ENCODE measurements at regions not wholly inside any gene's neighbourhood (a gene's known extent, or its start where the extent isn't known, plus 50 kb on each side); places are given as distances from the start of the nearest gene placed in this dataset.

DNA sequence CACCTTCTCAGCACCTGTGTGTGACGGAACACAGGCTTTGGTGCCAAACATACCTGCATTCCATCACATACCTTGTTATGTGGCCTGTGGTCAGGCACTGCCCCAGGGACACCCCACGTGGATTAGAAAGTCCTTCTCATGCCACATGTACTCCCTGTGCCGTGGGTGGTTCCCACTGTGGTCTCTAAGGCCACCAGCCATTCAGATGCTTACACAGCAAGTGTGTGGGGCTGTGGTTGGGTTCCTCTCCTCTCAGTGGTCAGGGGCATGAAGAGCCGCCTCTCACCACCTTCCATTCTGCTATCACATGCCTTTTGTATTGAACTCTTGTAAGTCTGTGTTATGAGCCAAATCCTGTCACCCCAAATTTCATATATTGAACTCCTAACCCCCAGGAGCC lies 85.1 kb upstream of the IGFBP3 start:
- Histone ChIP-seq H3K27ac (ENCODE audit: low read depth) (no peak overlapping the region), H3F3A (replicated peaks; ENCODE audit: low read depth) (no peaks in the 10 kb centered on the region), H3K4me1 (ENCODE audit: insufficient read depth) (no peaks in the 10 kb centered on the region), H3K79me2 (replicated peaks; ENCODE audit: insufficient read depth) (no peaks in the 10 kb centered on the region), H3K4me3 (no peak overlapping the region), H3K4me2 (no peak overlapping the region), H2AFZ (no peak overlapping the region), H3K27me3 (ENCODE audit: insufficient read depth) (no peaks in the 10 kb centered on the region), H4K20me1 (replicated peaks; ENCODE audit: insufficient read depth) (no peaks in the 10 kb centered on the region), H3K36me3 (ENCODE audit: insufficient read depth) (no peaks in the 10 kb centered on the region), H3K9me2 (ENCODE audit: insufficient read depth) (peaks cover 9% of the 10 kb centered on the region; the same call in 1 of the 2 replicates)
- no peaks in the 10 kb centered on the region for H3K36me3 Mint-ChIP-seq (ENCODE audit: low read depth)
- DNase-seq (ENCODE audit: low spot score), result no peak
- no peak overlapping the region for H3K4me3 Mint-ChIP-seq
- ATAC-seq, result no peak
- H3K27me3 Mint-ChIP-seq (ENCODE audit: insufficient read depth, low read depth, poor library complexity), result peaks cover 10% of the 10 kb centered on the region
- H3K27ac Mint-ChIP-seq, result no peak overlapping the region
- 0 out of 3 replicates have a peak, but pooled peaks cover 2% of the 10 kb centered on the region for H3K9me3 Mint-ChIP-seq
- no peak for TF ChIP-seq EZH2phosphoT487 (IDR thresholded peaks at IDR 0.05; ENCODE audit: unreplicated experiment)
- TF ChIP-seq STAT1 (IDR thresholded peaks at IDR 0.05; ENCODE audit: unreplicated experiment), result no peak
- TF ChIP-seq, protein P1, sequence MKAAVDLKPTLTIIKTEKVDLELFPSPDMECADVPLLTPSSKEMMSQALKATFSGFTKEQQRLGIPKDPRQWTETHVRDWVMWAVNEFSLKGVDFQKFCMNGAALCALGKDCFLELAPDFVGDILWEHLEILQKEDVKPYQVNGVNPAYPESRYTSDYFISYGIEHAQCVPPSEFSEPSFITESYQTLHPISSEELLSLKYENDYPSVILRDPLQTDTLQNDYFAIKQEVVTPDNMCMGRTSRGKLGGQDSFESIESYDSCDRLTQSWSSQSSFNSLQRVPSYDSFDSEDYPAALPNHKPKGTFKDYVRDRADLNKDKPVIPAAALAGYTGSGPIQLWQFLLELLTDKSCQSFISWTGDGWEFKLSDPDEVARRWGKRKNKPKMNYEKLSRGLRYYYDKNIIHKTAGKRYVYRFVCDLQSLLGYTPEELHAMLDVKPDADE (IDR thresholded peaks at IDR 0.05), result no peak
- TF ChIP-seq CREB1 (CRISPR knock-in tag; IDR thresholded peaks at IDR 0.05; ENCODE audit: low read depth), result no peak
- no peak for TF ChIP-seq ZNF114 (CRISPR knock-in tag; IDR thresholded peaks at IDR 0.05)
- no peak for TF ChIP-seq POLR2AphosphoS5 (IDR thresholded peaks at IDR 0.05; ENCODE audit: low read depth)
- TF ChIP-seq, protein P2, sequence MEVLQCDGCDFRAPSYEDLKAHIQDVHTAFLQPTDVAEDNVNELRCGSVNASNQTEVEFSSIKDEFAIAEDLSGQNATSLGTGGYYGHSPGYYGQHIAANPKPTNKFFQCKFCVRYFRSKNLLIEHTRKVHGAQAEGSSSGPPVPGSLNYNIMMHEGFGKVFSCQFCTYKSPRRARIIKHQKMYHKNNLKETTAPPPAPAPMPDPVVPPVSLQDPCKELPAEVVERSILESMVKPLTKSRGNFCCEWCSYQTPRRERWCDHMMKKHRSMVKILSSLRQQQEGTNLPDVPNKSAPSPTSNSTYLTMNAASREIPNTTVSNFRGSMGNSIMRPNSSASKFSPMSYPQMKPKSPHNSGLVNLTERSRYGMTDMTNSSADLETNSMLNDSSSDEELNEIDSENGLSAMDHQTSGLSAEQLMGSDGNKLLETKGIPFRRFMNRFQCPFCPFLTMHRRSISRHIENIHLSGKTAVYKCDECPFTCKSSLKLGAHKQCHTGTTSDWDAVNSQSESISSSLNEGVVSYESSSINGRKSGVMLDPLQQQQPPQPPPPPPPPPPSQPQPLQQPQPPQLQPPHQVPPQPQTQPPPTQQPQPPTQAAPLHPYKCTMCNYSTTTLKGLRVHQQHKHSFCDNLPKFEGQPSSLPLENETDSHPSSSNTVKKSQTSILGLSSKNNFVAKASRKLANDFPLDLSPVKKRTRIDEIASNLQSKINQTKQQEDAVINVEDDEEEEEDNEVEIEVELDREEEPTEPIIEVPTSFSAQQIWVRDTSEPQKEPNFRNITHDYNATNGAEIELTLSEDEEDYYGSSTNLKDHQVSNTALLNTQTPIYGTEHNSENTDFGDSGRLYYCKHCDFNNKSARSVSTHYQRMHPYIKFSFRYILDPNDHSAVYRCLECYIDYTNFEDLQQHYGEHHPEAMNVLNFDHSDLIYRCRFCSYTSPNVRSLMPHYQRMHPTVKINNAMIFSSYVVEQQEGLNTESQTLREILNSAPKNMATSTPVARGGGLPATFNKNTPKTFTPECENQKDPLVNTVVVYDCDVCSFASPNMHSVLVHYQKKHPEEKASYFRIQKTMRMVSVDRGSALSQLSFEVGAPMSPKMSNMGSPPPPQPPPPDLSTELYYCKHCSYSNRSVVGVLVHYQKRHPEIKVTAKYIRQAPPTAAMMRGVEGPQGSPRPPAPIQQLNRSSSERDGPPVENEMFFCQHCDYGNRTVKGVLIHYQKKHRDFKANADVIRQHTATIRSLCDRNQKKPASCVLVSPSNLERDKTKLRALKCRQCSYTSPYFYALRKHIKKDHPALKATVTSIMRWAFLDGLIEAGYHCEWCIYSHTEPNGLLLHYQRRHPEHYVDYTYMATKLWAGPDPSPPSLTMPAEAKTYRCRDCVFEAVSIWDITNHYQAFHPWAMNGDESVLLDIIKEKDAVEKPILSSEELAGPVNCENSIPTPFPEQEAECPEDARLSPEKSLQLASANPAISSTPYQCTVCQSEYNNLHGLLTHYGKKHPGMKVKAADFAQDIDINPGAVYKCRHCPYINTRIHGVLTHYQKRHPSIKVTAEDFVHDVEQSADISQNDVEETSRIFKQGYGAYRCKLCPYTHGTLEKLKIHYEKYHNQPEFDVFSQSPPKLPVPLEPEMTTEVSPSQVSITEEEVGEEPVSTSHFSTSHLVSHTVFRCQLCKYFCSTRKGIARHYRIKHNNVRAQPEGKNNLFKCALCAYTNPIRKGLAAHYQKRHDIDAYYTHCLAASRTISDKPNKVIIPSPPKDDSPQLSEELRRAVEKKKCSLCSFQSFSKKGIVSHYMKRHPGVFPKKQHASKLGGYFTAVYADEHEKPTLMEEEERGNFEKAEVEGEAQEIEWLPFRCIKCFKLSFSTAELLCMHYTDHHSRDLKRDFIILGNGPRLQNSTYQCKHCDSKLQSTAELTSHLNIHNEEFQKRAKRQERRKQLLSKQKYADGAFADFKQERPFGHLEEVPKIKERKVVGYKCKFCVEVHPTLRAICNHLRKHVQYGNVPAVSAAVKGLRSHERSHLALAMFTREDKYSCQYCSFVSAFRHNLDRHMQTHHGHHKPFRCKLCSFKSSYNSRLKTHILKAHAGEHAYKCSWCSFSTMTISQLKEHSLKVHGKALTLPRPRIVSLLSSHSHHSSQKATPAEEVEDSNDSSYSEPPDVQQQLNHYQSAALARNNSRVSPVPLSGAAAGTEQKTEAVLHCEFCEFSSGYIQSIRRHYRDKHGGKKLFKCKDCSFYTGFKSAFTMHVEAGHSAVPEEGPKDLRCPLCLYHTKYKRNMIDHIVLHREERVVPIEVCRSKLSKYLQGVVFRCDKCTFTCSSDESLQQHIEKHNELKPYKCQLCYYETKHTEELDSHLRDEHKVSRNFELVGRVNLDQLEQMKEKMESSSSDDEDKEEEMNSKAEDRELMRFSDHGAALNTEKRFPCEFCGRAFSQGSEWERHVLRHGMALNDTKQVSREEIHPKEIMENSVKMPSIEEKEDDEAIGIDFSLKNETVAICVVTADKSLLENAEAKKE (CRISPR knock-in tag; IDR thresholded peaks at IDR 0.05), result no peak
- no peak for TF ChIP-seq JUNB (IDR thresholded peaks at IDR 0.05; ENCODE audit: unreplicated experiment)
- TF ChIP-seq NANOG (IDR thresholded peaks at IDR 0.05; ENCODE audit: borderline replicate concordance), result no peak
- TF ChIP-seq, protein P3, sequence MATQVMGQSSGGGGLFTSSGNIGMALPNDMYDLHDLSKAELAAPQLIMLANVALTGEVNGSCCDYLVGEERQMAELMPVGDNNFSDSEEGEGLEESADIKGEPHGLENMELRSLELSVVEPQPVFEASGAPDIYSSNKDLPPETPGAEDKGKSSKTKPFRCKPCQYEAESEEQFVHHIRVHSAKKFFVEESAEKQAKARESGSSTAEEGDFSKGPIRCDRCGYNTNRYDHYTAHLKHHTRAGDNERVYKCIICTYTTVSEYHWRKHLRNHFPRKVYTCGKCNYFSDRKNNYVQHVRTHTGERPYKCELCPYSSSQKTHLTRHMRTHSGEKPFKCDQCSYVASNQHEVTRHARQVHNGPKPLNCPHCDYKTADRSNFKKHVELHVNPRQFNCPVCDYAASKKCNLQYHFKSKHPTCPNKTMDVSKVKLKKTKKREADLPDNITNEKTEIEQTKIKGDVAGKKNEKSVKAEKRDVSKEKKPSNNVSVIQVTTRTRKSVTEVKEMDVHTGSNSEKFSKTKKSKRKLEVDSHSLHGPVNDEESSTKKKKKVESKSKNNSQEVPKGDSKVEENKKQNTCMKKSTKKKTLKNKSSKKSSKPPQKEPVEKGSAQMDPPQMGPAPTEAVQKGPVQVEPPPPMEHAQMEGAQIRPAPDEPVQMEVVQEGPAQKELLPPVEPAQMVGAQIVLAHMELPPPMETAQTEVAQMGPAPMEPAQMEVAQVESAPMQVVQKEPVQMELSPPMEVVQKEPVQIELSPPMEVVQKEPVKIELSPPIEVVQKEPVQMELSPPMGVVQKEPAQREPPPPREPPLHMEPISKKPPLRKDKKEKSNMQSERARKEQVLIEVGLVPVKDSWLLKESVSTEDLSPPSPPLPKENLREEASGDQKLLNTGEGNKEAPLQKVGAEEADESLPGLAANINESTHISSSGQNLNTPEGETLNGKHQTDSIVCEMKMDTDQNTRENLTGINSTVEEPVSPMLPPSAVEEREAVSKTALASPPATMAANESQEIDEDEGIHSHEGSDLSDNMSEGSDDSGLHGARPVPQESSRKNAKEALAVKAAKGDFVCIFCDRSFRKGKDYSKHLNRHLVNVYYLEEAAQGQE (IDR thresholded peaks at IDR 0.05; ENCODE audit: unreplicated experiment), result no peak
- no peak for TF ChIP-seq ZNF331 (CRISPR knock-in tag; IDR thresholded peaks at IDR 0.05; ENCODE audit: low read depth)
- no peak for TF ChIP-seq EZH2 (IDR thresholded peaks at IDR 0.05; ENCODE audit: low read depth, unreplicated experiment)
- TF ChIP-seq, protein P4, sequence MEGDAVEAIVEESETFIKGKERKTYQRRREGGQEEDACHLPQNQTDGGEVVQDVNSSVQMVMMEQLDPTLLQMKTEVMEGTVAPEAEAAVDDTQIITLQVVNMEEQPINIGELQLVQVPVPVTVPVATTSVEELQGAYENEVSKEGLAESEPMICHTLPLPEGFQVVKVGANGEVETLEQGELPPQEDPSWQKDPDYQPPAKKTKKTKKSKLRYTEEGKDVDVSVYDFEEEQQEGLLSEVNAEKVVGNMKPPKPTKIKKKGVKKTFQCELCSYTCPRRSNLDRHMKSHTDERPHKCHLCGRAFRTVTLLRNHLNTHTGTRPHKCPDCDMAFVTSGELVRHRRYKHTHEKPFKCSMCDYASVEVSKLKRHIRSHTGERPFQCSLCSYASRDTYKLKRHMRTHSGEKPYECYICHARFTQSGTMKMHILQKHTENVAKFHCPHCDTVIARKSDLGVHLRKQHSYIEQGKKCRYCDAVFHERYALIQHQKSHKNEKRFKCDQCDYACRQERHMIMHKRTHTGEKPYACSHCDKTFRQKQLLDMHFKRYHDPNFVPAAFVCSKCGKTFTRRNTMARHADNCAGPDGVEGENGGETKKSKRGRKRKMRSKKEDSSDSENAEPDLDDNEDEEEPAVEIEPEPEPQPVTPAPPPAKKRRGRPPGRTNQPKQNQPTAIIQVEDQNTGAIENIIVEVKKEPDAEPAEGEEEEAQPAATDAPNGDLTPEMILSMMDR (conservative IDR thresholded peaks at IDR 0.05; ENCODE audit: low read depth in 2 of 2), result no peak
- H3K4me1 Mint-ChIP-seq, result no peaks in the 10 kb centered on the region
